ENCODE measurements at regions not wholly inside any gene's neighbourhood (a gene's known extent, or its start where the extent isn't known, plus 50 kb on each side); places are given as distances from the start of the nearest gene placed in this dataset.

- no peak for DNase-seq (ENCODE audit: low read depth in 2 of 2)
These were observed 148.9 kb downstream of the EN1 start for GRCh38 chr2:118698564-118698963.

DNA sequence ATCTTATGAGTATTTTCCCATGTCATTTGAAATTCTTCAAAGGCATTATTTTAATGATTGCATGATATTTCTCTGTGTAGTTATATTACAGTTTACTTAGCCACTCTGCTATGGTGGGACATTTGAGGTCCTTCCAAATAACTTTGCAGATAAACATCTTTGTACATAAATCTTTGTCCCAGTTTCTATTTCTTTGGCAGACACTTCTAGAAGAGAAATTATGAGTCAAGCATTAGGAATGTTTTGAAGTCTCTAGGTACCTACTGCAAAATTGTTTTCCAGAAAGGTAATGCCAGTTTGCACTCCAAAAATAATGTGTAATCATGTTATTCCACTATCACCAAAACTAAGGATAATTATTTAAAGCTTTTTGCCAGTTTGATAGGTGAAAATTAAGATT is 149.7 kb downstream of the EN1 start:
- no peak for DNase-seq (ENCODE audit: low read depth in 2 of 2)

DNA sequence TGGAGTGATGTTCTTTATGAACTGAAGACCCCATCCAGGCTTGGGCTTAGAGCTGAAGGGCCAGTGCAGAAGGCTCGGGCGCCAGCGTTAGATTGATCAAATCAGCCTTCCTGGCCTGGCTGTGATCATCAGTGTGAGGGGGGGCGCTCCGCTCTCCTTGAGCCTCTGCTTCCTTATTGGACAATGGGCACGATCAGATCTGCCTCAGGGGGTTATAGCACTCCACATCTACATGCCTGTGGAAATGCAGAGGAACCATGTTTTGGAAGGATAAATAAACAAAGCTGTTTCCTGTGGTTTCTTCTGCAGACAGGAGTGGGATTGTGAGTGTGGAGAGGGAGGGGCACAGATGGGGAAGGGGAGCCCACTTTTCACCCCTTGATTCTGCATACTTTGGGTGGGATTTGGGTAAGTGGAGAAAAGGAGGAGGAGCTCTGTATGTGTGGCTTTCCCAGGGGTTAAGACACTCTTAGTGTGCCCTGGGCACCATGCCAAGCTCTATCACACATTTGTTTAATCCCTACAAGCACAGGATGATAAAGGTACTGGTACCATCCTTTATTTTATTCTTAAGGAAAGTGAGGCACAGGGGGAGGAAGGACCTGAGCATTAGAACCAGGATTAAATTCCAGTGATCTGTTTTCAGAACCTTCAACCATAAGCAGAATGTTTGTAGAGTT is 150.5 kb downstream of the EN1 start:
- DNase-seq (ENCODE audit: low read depth in 2 of 2) = no peak

- no peak for DNase-seq (ENCODE audit: low read depth in 2 of 2)
These were observed 154.1 kb downstream of the EN1 start for GRCh38 chr2:118693287-118693822.

- no peak for DNase-seq (ENCODE audit: low read depth in 2 of 2)
These were observed 157.6 kb downstream of the EN1 start for GRCh38 chr2:118689874-118690273.

DNA sequence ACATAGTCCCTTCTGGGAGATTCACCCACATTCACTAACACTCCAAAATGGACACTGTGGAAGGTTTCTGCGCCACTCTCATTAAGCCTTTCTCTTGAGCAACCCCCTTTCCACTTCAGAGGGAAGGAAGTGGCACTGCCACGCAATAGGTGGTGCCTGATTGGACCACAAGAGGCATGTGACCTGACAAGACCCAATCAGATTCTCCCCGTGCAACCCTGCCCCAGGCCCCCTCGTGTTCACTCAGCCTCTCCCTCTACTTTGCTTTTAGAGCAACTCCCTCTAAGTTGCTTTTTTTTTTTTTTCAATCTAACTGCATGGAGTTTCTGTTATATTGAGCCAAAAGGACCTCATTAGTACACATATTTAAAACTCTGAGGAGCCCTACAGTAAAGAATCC is 158.0 kb downstream of the EN1 start:
- no peak for DNase-seq (ENCODE audit: low read depth in 2 of 2)

- DNase-seq (ENCODE audit: low read depth in 2 of 2) = no peak
These were observed 158.4 kb downstream of the EN1 start for GRCh38 chr2:118689033-118689432.

GRCh38 chr2:118687698-118688097 is 159.8 kb downstream of the EN1 start:
- DNase-seq (ENCODE audit: low read depth in 2 of 2) = no peak

GRCh38 chr2:118687192-118687591 is 160.3 kb downstream of the EN1 start:
- no peak for DNase-seq (ENCODE audit: low read depth in 2 of 2)

- no peak for DNase-seq (ENCODE audit: low read depth in 2 of 2)
These were observed 161.1 kb downstream of the EN1 start for GRCh38 chr2:118686346-118686745.

DNA sequence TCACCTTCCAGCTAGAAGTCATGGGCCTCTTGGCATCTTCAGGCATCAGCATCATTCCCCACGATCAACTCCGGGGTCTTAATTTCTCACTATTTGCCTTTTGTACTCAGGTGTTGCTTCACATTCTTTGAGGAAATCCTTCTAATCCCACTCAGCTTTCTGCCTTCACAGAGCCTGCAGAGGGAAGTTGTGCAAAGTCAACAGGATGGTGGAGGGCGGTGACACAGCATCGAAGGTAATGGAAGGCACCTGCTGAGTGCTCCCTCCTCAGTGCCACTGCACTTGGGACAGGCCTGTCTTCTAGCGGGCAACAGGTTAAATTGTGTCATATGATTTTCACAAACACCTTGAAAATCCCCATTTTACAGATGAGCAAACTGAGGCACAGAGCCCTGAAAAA is 164.0 kb downstream of the EN1 start:
- no peak for DNase-seq (ENCODE audit: low read depth in 2 of 2)

DNA sequence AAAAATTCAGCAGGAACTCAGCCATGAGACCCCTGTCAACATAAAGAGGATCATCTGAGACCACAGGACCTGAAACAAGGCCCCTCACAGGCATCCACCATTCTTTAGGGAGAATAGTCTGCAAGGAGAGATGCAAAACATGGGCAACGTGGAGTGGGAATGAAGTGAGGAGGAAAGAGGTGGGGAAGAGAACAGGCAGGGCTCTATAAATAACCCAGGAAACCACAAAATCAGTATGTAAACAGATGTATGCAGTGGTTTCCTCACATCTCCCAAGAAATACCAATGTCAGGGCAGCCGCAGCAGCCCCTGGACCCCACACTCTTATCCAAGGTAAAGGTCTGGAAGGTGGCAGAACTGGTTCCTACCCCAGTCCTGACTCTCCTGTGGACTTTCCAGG is 168.5 kb downstream of the EN1 start:
- no peak for DNase-seq (ENCODE audit: low read depth in 2 of 2)

GRCh38 chr2:118677546-118677945 is 169.9 kb downstream of the EN1 start:
- DNase-seq (ENCODE audit: low read depth in 2 of 2) = no peak

GRCh38 chr2:118675531-118675930 is 171.9 kb downstream of the EN1 start:
- DNase-seq (ENCODE audit: low read depth in 2 of 2) = no peak

DNA sequence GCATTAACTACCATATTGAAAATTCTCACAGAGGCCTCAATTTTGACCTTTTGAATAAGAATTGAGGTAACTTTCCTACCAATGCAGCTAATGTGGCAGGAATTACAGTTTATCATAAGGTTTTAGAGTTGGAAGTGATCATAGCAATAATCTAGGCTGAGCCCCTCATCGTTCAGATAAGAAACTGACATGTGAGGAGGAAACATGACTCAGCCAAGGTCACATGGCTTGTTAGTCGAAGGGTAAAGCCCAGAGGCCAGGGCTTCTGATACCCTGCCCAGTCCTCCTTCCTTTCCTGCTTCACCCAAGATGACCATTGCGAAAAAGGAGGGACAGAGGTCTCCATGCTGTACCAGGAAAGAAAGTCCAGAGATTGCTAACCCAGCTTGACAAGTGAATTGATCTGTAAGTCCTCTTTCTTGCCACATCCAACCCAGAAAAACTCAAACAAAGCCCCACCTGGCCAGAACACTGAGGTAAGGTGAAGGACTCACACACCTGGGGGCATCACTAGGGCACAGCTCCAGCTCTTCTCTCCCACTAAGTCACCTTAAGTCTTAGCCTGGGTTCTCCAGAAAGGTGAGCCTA is 174.8 kb downstream of the EN1 start:
- no peak for DNase-seq (ENCODE audit: low read depth in 2 of 2)

DNA sequence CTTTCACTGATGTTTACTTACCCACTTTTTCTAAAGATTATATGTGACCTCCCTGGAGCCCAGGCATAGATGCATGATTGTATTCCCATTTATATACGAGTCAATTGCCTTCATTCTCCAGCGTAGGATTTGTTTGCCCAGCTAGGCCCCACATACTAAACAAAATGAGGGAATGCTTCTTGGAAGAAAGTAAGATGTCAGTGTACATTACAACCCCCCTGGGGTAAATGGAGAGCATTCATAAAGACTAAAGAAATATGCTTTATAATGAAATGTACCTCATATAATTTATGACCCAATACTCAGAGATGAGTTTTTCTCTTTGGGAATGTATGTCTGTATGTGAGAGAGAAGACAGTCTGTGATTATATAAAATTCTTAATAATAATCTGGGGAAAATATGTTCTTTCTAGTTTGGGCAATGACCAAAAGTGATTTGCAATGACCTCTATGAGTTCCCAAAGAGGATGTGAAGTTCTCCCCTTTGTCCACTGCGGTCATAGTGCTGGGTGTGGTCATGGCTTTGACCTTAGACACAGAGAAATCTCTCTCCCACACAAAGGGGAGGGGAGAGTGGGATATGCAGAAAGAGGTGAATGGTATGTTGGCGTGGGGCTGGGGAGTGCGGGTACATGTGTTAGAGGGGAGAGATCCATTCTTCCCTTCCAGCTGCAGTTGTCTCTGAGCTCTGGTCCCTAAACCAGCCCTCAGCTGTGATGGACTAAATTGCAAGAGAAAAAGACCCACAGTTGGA is 175.6 kb downstream of the EN1 start:
- no peak for DNase-seq (ENCODE audit: low read depth in 2 of 2)

DNA sequence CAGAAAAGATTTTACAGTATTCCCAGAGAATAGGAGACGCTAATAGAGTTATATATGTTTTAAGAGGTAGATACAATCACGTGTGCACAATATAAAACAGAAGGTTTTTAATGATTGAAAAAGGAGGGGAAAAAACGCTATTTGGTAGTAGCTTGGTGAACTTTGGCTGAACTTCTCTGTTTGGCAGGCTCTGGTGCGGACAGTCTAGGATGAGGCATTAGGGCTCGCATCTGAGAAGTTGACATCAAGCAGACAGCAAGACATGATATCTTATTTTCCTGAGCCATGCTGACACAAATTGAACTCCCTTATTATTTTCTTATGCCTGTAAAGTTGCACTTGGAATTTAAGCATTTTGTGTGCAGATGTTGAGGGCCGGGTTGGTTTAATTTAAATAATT is 176.6 kb downstream of the EN1 start:
- no peak for DNase-seq (ENCODE audit: low read depth in 2 of 2)

- no peak for DNase-seq (ENCODE audit: low read depth in 2 of 2)
These were observed 177.2 kb downstream of the EN1 start for GRCh38 chr2:118670276-118670675.

DNA sequence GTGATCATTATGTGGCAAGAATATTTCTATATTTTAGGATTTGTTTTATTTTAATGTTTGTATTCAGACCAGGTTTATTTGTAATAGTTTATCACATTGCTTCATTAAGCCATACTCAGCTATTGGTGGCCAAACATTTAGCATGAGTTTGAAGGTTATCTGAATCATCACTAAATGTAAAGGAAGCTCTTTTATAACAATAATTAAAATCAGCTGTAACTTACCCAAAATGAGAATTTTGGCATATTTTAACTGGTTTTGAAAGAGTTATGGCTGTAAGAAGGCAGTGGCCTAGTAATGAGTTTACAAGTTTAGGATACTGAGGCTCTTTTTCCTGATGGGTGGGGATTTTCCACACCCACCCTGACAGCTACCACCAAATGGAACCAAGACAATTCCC is 177.8 kb downstream of the EN1 start:
- no peak for DNase-seq (ENCODE audit: low read depth in 2 of 2)

DNA sequence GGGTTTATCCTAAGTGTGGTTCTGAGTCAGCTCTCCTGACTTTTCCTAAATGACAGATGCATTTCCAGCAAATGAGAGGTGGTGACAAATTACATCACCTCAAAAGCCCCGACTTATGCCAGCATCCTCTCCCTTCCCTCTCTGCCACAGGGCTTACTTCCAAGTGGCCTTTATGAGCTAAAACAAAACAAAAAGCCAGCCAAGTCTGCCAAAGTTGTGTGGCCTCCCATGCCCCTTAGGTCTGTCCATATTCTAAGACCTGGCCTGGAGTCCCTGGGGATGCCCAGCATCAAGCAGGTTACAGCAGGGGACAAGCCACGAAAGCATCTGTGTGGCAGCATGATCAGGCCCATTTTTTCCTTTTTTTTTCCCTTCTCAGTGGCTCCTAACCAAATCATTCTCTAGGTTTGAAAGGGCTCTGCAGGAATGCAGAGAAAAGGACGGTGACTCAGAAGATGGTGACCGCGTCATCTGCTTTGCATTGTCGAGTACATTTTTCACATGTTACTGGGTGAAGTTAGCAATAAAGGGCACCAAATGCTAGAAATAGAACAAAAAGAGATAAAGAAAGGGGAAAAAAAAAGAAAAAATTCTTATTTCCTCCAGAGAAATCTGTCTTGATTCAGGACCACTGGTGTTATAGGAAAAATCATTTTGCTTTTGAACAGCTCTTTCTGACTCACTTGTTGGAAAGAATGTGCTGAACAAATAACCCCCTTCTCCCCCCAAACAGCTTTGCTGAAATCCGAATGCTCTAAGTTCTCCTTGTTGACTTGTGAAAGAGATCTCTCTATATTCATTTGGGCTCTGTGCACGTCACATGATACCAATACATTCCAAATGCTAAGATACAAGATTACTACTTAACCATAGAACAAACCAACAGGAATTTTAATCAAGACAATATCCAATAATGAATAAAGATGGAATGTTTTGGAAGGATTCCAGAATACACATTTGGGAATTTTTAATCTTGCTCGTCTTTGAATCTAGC is 178.7 kb downstream of the EN1 start:
- no peak for DNase-seq (ENCODE audit: low read depth in 2 of 2)

GRCh38 chr2:118667964-118668363 is 179.5 kb downstream of the EN1 start:
- no peak for DNase-seq (ENCODE audit: low read depth in 2 of 2)

GRCh38 chr2:118667348-118667747 is 180.1 kb downstream of the EN1 start:
- no peak for DNase-seq (ENCODE audit: low read depth in 2 of 2)
